Fibroblast of villous mesenchyme (primary cell): ENCODE measurements at regions not wholly inside any gene's neighbourhood (a gene's known extent, or its start where the extent isn't known, plus 50 kb on each side); places are given as distances from the start of the nearest gene placed in this dataset.

Experiments
- DNase-seq: peaks from one replicate; pipeline ENCODE4 v3.0.0-alpha.2; 2010; ENCODE audit warnings: low read depth
- H3K4me3 ChIP-seq: 2 replicates; pipeline ENCODE4 v1.5.1; 2011; ENCODE audit warnings: low read depth, mild to moderate bottlenecking, low read length
- CTCF ChIP-seq: IDR thresholded peaks from 2 replicates; pipeline ENCODE4 v1.5.1; 2012; ENCODE audit warnings: low read depth, mild to moderate bottlenecking, low read length; ENCODE audit not compliant: insufficient read depth

- no peak for TF ChIP-seq CTCF
- H3K4me3 ChIP-seq = no peak overlapping the region
These were observed 398.3 kb downstream of the RFC3 start for GRCh38 chr13:34216256-34216655.

GRCh38 chr13:34217343-34218025 lies 399.5 kb downstream of the RFC3 start:
- TF ChIP-seq CTCF = no peak
- DNase-seq = no peak
- no peak overlapping the region for H3K4me3 ChIP-seq

More at GRCh38 chr13:34216256-34216655, 398.3 kb downstream of the RFC3 start:
- DNase-seq = peak; percentile 5

GRCh38 chr13:34223984-34224383 lies 406.0 kb downstream of the RFC3 start:
- TF ChIP-seq CTCF = no peak
- H3K4me3 ChIP-seq = no peak overlapping the region
- DNase-seq = no peak

- no peak overlapping the region for H3K4me3 ChIP-seq
- DNase-seq = no peak
- TF ChIP-seq CTCF = no peak
These were observed 406.9 kb downstream of the RFC3 start for GRCh38 chr13:34224877-34225276.

- H3K4me3 ChIP-seq = no peak overlapping the region
- no peak for TF ChIP-seq CTCF
- DNase-seq = no peak
These were observed 412.3 kb downstream of the RFC3 start for GRCh38 chr13:34230271-34230670.

- DNase-seq = no peak
- no peak for TF ChIP-seq CTCF
- H3K4me3 ChIP-seq = no peak overlapping the region
These were observed 423.4 kb downstream of the RFC3 start for GRCh38 chr13:34241332-34241731.

- no peak overlapping the region for H3K4me3 ChIP-seq
- no peak for DNase-seq
- no peak for TF ChIP-seq CTCF
These were observed 425.5 kb downstream of the RFC3 start for GRCh38 chr13:34243403-34243802.
